ENCODE measurements at regions not wholly inside any gene's neighbourhood (a gene's known extent, or its start where the extent isn't known, plus 50 kb on each side); places are given as distances from the start of the nearest gene placed in this dataset.
"Not testable (repeated sequence)": the region's sequence is repeated elsewhere in the genome, so short reads cannot be mapped to it uniquely, and the experiment has no call there.

GRCh38 chr12:38484821-38485449 lies 168.4 kb downstream of the ALG10B start:
- no peak for DNase-seq

- no peak for DNase-seq
These were observed 172.3 kb downstream of the ALG10B start for GRCh38 chr12:38488866-38489265.

- no peak for DNase-seq
These were observed 173.5 kb downstream of the ALG10B start for GRCh38 chr12:38490073-38490472.

- no peak for DNase-seq
These were observed 174.4 kb downstream of the ALG10B start for GRCh38 chr12:38490941-38491340.

GRCh38 chr12:38501481-38501880 lies 184.9 kb downstream of the ALG10B start:
- DNase-seq: no peak

- DNase-seq: no peak
These were observed 185.4 kb downstream of the ALG10B start for GRCh38 chr12:38501991-38502390.

- DNase-seq: no peak
These were observed 185.8 kb downstream of the ALG10B start for GRCh38 chr12:38502415-38502814.

- DNase-seq: no peak
These were observed 191.3 kb downstream of the ALG10B start for GRCh38 chr12:38507839-38508238.

GRCh38 chr12:38508246-38508645 lies 191.7 kb downstream of the ALG10B start:
- no peak for DNase-seq

- no peak for DNase-seq
These were observed 199.3 kb downstream of the ALG10B start for GRCh38 chr12:38515912-38516311.

- no peak for DNase-seq
These were observed 199.8 kb downstream of the ALG10B start for GRCh38 chr12:38516418-38516817.

GRCh38 chr12:38523920-38524319 lies 207.3 kb downstream of the ALG10B start:
- DNase-seq: no peak

- DNase-seq: no peak
These were observed 211.1 kb downstream of the ALG10B start for GRCh38 chr12:38527631-38528030.

- DNase-seq: no peak
These were observed 212.0 kb downstream of the ALG10B start for GRCh38 chr12:38528527-38528926.

GRCh38 chr12:38529281-38529680 lies 212.7 kb downstream of the ALG10B start:
- not testable (repeated sequence) for DNase-seq

- DNase-seq: no peak
These were observed 221.7 kb downstream of the ALG10B start for GRCh38 chr12:38538319-38538718.

- DNase-seq: no peak
These were observed 223.6 kb downstream of the ALG10B start for GRCh38 chr12:38540156-38540555.

GRCh38 chr12:38541849-38542248 lies 225.3 kb downstream of the ALG10B start:
- no peak for DNase-seq

GRCh38 chr12:38543151-38543550 lies 226.6 kb downstream of the ALG10B start:
- peak; percentile 92 for DNase-seq

- DNase-seq: peak; percentile 39
These were observed 227.9 kb downstream of the ALG10B start for GRCh38 chr12:38544330-38545066.

GRCh38 chr12:38547586-38547985 lies 231.0 kb downstream of the ALG10B start:
- no peak for DNase-seq

- DNase-seq: no peak
These were observed 239.3 kb downstream of the ALG10B start for GRCh38 chr12:38555620-38556591.

- no peak for DNase-seq
These were observed 240.1 kb downstream of the ALG10B start for GRCh38 chr12:38556647-38557046.

Measured in NCI-H146 (cell line).